NK-92 treated with Interleukin-12 subunit alpha and Interleukin-12 subunit beta, amount 100 ng/mL, for 24 hours (cell line): ENCODE measurements at regions not wholly inside any gene's neighbourhood (a gene's known extent, or its start where the extent isn't known, plus 50 kb on each side); places are given as distances from the start of the nearest gene placed in this dataset.

ENCODE experiments used
- DNase-seq: peaks from one replicate; lab custom pipeline; 2025; lab: John Stamatoyannopoulos, UW

- DNase-seq = no peak
These were observed 463.6 kb upstream of the NR2F2 start for GRCh38 chr15:95866711-95867440.

GRCh38 chr15:95868450-95868849 lies 462.1 kb upstream of the NR2F2 start:
- DNase-seq = no peak

GRCh38 chr15:95868970-95869369 lies 461.5 kb upstream of the NR2F2 start:
- no peak for DNase-seq

GRCh38 chr15:95869920-95870319 lies 460.6 kb upstream of the NR2F2 start:
- no peak for DNase-seq

GRCh38 chr15:95872366-95872771 lies 458.1 kb upstream of the NR2F2 start:
- no peak for DNase-seq

GRCh38 chr15:95874637-95875036 lies 455.9 kb upstream of the NR2F2 start:
- DNase-seq = no peak

- no peak for DNase-seq
These were observed 455.3 kb upstream of the NR2F2 start for GRCh38 chr15:95875121-95875643.

GRCh38 chr15:95880031-95880570 lies 450.4 kb upstream of the NR2F2 start:
- no peak for DNase-seq

GRCh38 chr15:95880630-95881029 lies 449.9 kb upstream of the NR2F2 start:
- no peak for DNase-seq

GRCh38 chr15:95883064-95883463 lies 447.4 kb upstream of the NR2F2 start:
- no peak for DNase-seq

- no peak for DNase-seq
These were observed 446.2 kb upstream of the NR2F2 start for GRCh38 chr15:95884276-95884675.

- no peak for DNase-seq
These were observed 442.7 kb upstream of the NR2F2 start for GRCh38 chr15:95887666-95888390.

- DNase-seq = no peak
These were observed 441.7 kb upstream of the NR2F2 start for GRCh38 chr15:95888762-95889161.

- DNase-seq = no peak
These were observed 436.0 kb upstream of the NR2F2 start for GRCh38 chr15:95894407-95894956.

GRCh38 chr15:95895508-95895907 lies 435.0 kb upstream of the NR2F2 start:
- no peak for DNase-seq

GRCh38 chr15:95897651-95898050 lies 432.8 kb upstream of the NR2F2 start:
- no peak for DNase-seq

GRCh38 chr15:95898761-95899160 lies 431.7 kb upstream of the NR2F2 start:
- no peak for DNase-seq

- DNase-seq = no peak
These were observed 429.2 kb upstream of the NR2F2 start for GRCh38 chr15:95901271-95901670.

GRCh38 chr15:95902606-95903005 lies 427.9 kb upstream of the NR2F2 start:
- DNase-seq = no peak

- DNase-seq = no peak
These were observed 427.1 kb upstream of the NR2F2 start for GRCh38 chr15:95903352-95903751.

- DNase-seq = no peak
These were observed 419.8 kb upstream of the NR2F2 start for GRCh38 chr15:95910643-95911212.

GRCh38 chr15:95911570-95912279 lies 418.8 kb upstream of the NR2F2 start:
- DNase-seq = no peak
